PC-9 (cell line): ENCODE measurements at regions not wholly inside any gene's neighbourhood (a gene's known extent, or its start where the extent isn't known, plus 50 kb on each side); places are given as distances from the start of the nearest gene placed in this dataset.

Experiments used
- BruUV-seq: library from RNA; stranded (reverse); fragments of 400-500 nt; replicated peaks from 2 replicates; lab custom pipeline; 2021; lab: Mats Ljungman, UMichigan
- CTCF ChIA-PET: fragments of 300-600 bp; sonication (Branson Sonifier 250); formaldehyde crosslinking; loops from one replicate; lab custom pipeline; 2022; ENCODE audit warnings: antibody characterized with exemption; lab: Charles Lee
- POLR2A ChIA-PET: fragments of 300-600 bp; sonication (Branson Sonifier 250); formaldehyde crosslinking; loops from one replicate; lab custom pipeline; 2022; ENCODE audit warnings: antibody characterized with exemption; ENCODE audit not compliant: unreplicated experiment; lab: Charles Lee
- DNase-seq, 2 experiments: peaks; one replicate each; pipeline versions ENCODE4 v3.0.0 to v3.0.0-alpha.2; 2015 to 2022; ENCODE audit warnings: mixed read lengths in 1 of 2
- H2AFZ ChIP-seq: fragments of 200-600 bp; sonication (generic); 2 replicates; pipeline ENCODE4 v1.8.1; 2017; ENCODE audit warnings: antibody characterized with exemption
- H3F3A ChIP-seq: fragments of 200-600 bp; sonication (generic); 2 replicates; pipeline ENCODE4 v1.8.1; 2017; ENCODE audit warnings: antibody characterized with exemption, mild to moderate bottlenecking, low read depth; ENCODE audit not compliant: insufficient read depth
- H3K27ac ChIP-seq: fragments of 200-600 bp; sonication (generic); 2 replicates; pipeline ENCODE4 v1.6.1; 2016; ENCODE audit warnings: mixed run types
- H3K27me3 ChIP-seq: fragments of 200-600 bp; sonication (generic); 2 replicates; pipeline ENCODE4 v1.6.1; 2016; ENCODE audit warnings: low read depth, mixed run types; ENCODE audit not compliant: insufficient read depth
- H3K36me3 ChIP-seq: fragments of 200-600 bp; sonication (generic); 2 replicates; pipeline ENCODE4 v1.6.1; 2016; ENCODE audit warnings: low read depth, mixed run types
- H3K4me1 ChIP-seq: fragments of 200-600 bp; sonication (generic); replicated peaks from 2 replicates; pipeline ENCODE4 v1.6.1; 2016; ENCODE audit warnings: mixed run types; ENCODE audit not compliant: insufficient read depth
- H3K4me2 ChIP-seq: fragments of 200-600 bp; sonication (generic); 2 replicates; pipeline ENCODE4 v1.6.1; 2017; ENCODE audit warnings: mixed run types
- H3K4me3 ChIP-seq: fragments of 200-600 bp; sonication (generic); 2 replicates; pipeline ENCODE4 v1.6.1; 2016; ENCODE audit warnings: mixed run types
- H3K79me2 ChIP-seq: fragments of 200-600 bp; sonication (generic); 2 replicates; pipeline ENCODE4 v1.6.1; 2017; ENCODE audit warnings: low read depth, mixed run types
- H3K9me2 ChIP-seq: fragments of 200-600 bp; sonication (generic); 2 replicates; pipeline ENCODE4 v1.8.1; 2017; ENCODE audit warnings: mild to moderate bottlenecking; ENCODE audit not compliant: insufficient read depth
- H3K9me3 ChIP-seq: fragments of 200-600 bp; sonication (generic); 2 replicates; pipeline ENCODE4 v1.8.1; 2016; ENCODE audit warnings: low read depth; ENCODE audit not compliant: insufficient read depth
- H4K20me1 ChIP-seq: fragments of 200-600 bp; sonication (generic); 2 replicates; pipeline ENCODE4 v1.8.1; 2017; ENCODE audit not compliant: insufficient read depth
- CTCF ChIP-seq: fragments of 200-600 bp; sonication (generic); conservative IDR thresholded peaks from 2 replicates; pipeline ENCODE4 v1.6.1; 2017; ENCODE audit warnings: mixed run types, antibody characterized with exemption, mild to moderate bottlenecking, moderate library complexity
- EZH2 ChIP-seq: fragments of 200-600 bp; sonication (generic); IDR thresholded peaks from 2 replicates; pipeline ENCODE4 v1.8.0; 2017; ENCODE audit warnings: antibody characterized with exemption, low read depth
- intact Hi-C: fragments of 100-400 bp; cut with micrococcal nuclease; formaldehyde crosslinking; loops from one replicate; pipeline ENCODE4 v1.10.0; 2022; ENCODE audit not compliant: unreplicated experiment

GRCh38 chr3:104005815-104006214 is 1360.9 kb upstream of the ALCAM start:
- intact Hi-C loops: no loop called here
- Histone ChIP-seq H3K9me3 (no peaks in the 10 kb centered on the region), H3F3A (no peaks in the 10 kb centered on the region), H3K27ac (no peak overlapping the region), H3K27me3 (no peaks in the 10 kb centered on the region), H2AFZ (no peak overlapping the region), H3K9me2 (peaks cover 7% of the 10 kb centered on the region), H3K36me3 (no peaks in the 10 kb centered on the region), H3K4me3 (no peak overlapping the region), H3K4me1 (no peaks in the 10 kb centered on the region), H4K20me1 (no peaks in the 10 kb centered on the region), H3K79me2 (no peaks in the 10 kb centered on the region), H3K4me2 (no peak overlapping the region)
- CTCF ChIA-PET: no interaction called here
- DNase-seq: no peak
- no peak for TF ChIP-seq EZH2
- no peak for TF ChIP-seq CTCF
- POLR2A ChIA-PET: interaction anchor here (0.6 to 0.7 kb wide), 2 partner anchors 13 to 278 kb away, joined by 6 to 9 read pairs; no protein-coding TSS in a partner anchor
- BruUV-seq: no TSS peak

GRCh38 chr3:104018541-104018940 is 1348.2 kb upstream of the ALCAM start:
- peaks cover 4% of the 10 kb centered on the region; the same call in 1 of the 2 replicates for H3K9me3 ChIP-seq
- H3K27ac ChIP-seq: no peak overlapping the region
- TF ChIP-seq EZH2 (no peak), CTCF (no peak)
- no peak for DNase-seq
- H3K9me2 ChIP-seq: no peaks in the 10 kb centered on the region
- no TSS peak for BruUV-seq
- no peak overlapping the region for H3K4me2 ChIP-seq
- ChIA-PET POLR2A (interaction anchor here (0.5 kb wide), 1 partner anchor 13 kb away, joined by 6 read pairs; no protein-coding TSS in a partner anchor), CTCF (no interaction called here)
- no peak overlapping the region for H3K4me3 ChIP-seq
- intact Hi-C loops: no loop called here
- H3K36me3 ChIP-seq: no peaks in the 10 kb centered on the region
- H3F3A ChIP-seq: no peaks in the 10 kb centered on the region
- no peak overlapping the region for H2AFZ ChIP-seq
- no peaks in the 10 kb centered on the region for H3K79me2 ChIP-seq
- no peaks in the 10 kb centered on the region for H4K20me1 ChIP-seq
- H3K27me3 ChIP-seq: no peaks in the 10 kb centered on the region
- H3K4me1 ChIP-seq: no peaks in the 10 kb centered on the region

GRCh38 chr3:104031598-104031997 is 1335.1 kb upstream of the ALCAM start:
- H2AFZ ChIP-seq: no peak overlapping the region
- no peak overlapping the region for H3K4me3 ChIP-seq
- H3K9me3 ChIP-seq: no peaks in the 10 kb centered on the region
- no peaks in the 10 kb centered on the region for H3K9me2 ChIP-seq
- no peak overlapping the region for H3K27ac ChIP-seq
- H3K4me2 ChIP-seq: no peak overlapping the region
- no peaks in the 10 kb centered on the region for H3K27me3 ChIP-seq
- H3K36me3 ChIP-seq: no peaks in the 10 kb centered on the region
- H3F3A ChIP-seq: no peaks in the 10 kb centered on the region
- no peak for DNase-seq
- no TSS peak for BruUV-seq
- POLR2A ChIA-PET: no interaction called here
- CTCF ChIA-PET: no interaction called here
- no peaks in the 10 kb centered on the region for H3K4me1 ChIP-seq
- TF ChIP-seq CTCF: no peak
- TF ChIP-seq EZH2: no peak
- no peaks in the 10 kb centered on the region for H3K79me2 ChIP-seq
- H4K20me1 ChIP-seq: no peaks in the 10 kb centered on the region
- intact Hi-C loops: no loop called here
